Neural progenitor cell (in vitro differentiated cells): ENCODE measurements at regions not wholly inside any gene's neighbourhood (a gene's known extent, or its start where the extent isn't known, plus 50 kb on each side); places are given as distances from the start of the nearest gene placed in this dataset.

Experiments
- DNase-seq: peaks from one replicate; pipeline ENCODE4 v3.0.0-alpha.2; 2016; ENCODE audit warnings: low spot score
- H2AFZ ChIP-seq: fragments of 200-600 bp; sonication (generic); replicated peaks from 2 replicates; pipeline ENCODE4 v1.6.1; 2016; ENCODE audit warnings: antibody characterized with exemption
- H3F3A ChIP-seq: fragments of 200-600 bp; sonication (generic); 2 replicates; pipeline ENCODE4 v1.6.1; 2016; ENCODE audit warnings: antibody characterized with exemption, low read depth
- H3K27ac ChIP-seq: fragments of 200-600 bp; sonication (generic); 2 replicates; pipeline ENCODE4 v1.5.1; 2016; ENCODE audit warnings: mild to moderate bottlenecking
- H3K27me3 ChIP-seq: fragments of 200-600 bp; sonication (generic); 2 replicates; pipeline ENCODE4 v1.6.1; 2016; ENCODE audit warnings: mild to moderate bottlenecking, moderate library complexity
- H3K36me3 ChIP-seq: fragments of 200-600 bp; sonication (generic); 2 replicates; pipeline ENCODE4 v1.5.1; 2016
- H3K4me1 ChIP-seq: fragments of 200-600 bp; sonication (generic); 2 replicates; pipeline ENCODE4 v1.6.1; 2016; ENCODE audit warnings: mixed run types
- H3K4me2 ChIP-seq: fragments of 200-600 bp; sonication (generic); 2 replicates; pipeline ENCODE4 v1.6.1; 2016
- H3K4me3 ChIP-seq: fragments of 200-600 bp; sonication (generic); 2 replicates; pipeline ENCODE4 v1.5.1; 2016
- H3K79me2 ChIP-seq: fragments of 200-600 bp; sonication (generic); 2 replicates; pipeline ENCODE4 v1.6.1; 2016; ENCODE audit warnings: low read depth
- H3K9ac ChIP-seq: fragments of 200-600 bp; sonication (generic); 2 replicates; pipeline ENCODE4 v1.6.1; 2016
- H3K9me3 ChIP-seq: fragments of 200-600 bp; sonication (generic); 2 replicates; pipeline ENCODE4 v1.5.1; 2016; ENCODE audit warnings: low read depth
- H4K20me1 ChIP-seq: fragments of 200-600 bp; sonication (generic); 2 replicates; pipeline ENCODE4 v1.6.1; 2016; ENCODE audit warnings: low read depth
- H3K27ac Mint-ChIP-seq: 3 replicates; pipeline ENCODE4 v1.8.0; 2021; ENCODE audit warnings: mixed read lengths
- H3K27me3 Mint-ChIP-seq: 2 replicates; pipeline ENCODE4 v1.8.0; 2022; ENCODE audit warnings: low read depth, mild to moderate bottlenecking, inconsistent platforms, moderate library complexity, mixed read lengths; ENCODE audit not compliant: insufficient read depth
- H3K36me3 Mint-ChIP-seq: 3 replicates; pipeline ENCODE4 v1.8.0; 2021; ENCODE audit warnings: mixed read lengths
- H3K4me1 Mint-ChIP-seq: 3 replicates; pipeline ENCODE4 v1.8.0; 2021; ENCODE audit warnings: mixed read lengths
- H3K4me3 Mint-ChIP-seq: 3 replicates; pipeline ENCODE4 v1.8.0; 2021; ENCODE audit warnings: mild to moderate bottlenecking, moderate library complexity, mixed read lengths
- H3K9me3 Mint-ChIP-seq: 3 replicates; pipeline ENCODE4 v1.8.0; 2020; ENCODE audit warnings: mixed read lengths
- CTCF ChIP-seq: fragments of 200-600 bp; sonication (generic); IDR thresholded peaks from 2 replicates; pipeline ENCODE4 v1.5.1; 2017; ENCODE audit warnings: antibody characterized with exemption, mild to moderate bottlenecking
- EZH2 ChIP-seq: fragments of 200-600 bp; sonication (generic); IDR thresholded peaks from 2 replicates; pipeline ENCODE4 v1.6.1; 2017; ENCODE audit warnings: antibody characterized with exemption, mild to moderate bottlenecking, moderate library complexity
- EZH2phosphoT487 ChIP-seq: fragments of 200-600 bp; sonication (generic); IDR thresholded peaks from 2 replicates; pipeline ENCODE4 v1.6.1; 2017; ENCODE audit warnings: antibody characterized with exemption

GRCh38 chr13:44309794-44310757 is 63.5 kb upstream of the SERP2 start:
- H3K27me3 Mint-ChIP-seq: no peaks in the 10 kb centered on the region
- Histone ChIP-seq H3K27ac (no peak overlapping the region), H2AFZ (no peak overlapping the region), H3K9me3 (no peaks in the 10 kb centered on the region), H4K20me1 (no peaks in the 10 kb centered on the region), H3K9ac (no peak overlapping the region), H3K4me3 (no peak overlapping the region), H3F3A (peaks cover 19% of the 10 kb centered on the region), H3K36me3 (no peaks in the 10 kb centered on the region), H3K79me2 (no peaks in the 10 kb centered on the region), H3K4me1 (peaks cover 26% of the 10 kb centered on the region), H3K4me2 (no peak overlapping the region), H3K27me3 (peaks cover 23% of the 10 kb centered on the region)
- no peaks in the 10 kb centered on the region for H3K36me3 Mint-ChIP-seq
- TF ChIP-seq CTCF (no peak), EZH2 (no peak), EZH2phosphoT487 (no peak)
- peaks cover 42% of the 10 kb centered on the region for H3K4me1 Mint-ChIP-seq
- H3K27ac Mint-ChIP-seq: peak overlapping the region; percentile 18
- DNase-seq: no peak
- no peak overlapping the region for H3K4me3 Mint-ChIP-seq
- H3K9me3 Mint-ChIP-seq: peaks cover 2% of the 10 kb centered on the region

- Mint-ChIP-seq H3K36me3 (no peaks in the 10 kb centered on the region), H3K9me3 (peaks cover 4% of the 10 kb centered on the region), H3K4me3 (no peak overlapping the region), H3K4me1 (peaks cover 31% of the 10 kb centered on the region), H3K27me3 (no peaks in the 10 kb centered on the region), H3K27ac (no peak overlapping the region)
- H4K20me1 ChIP-seq: no peaks in the 10 kb centered on the region
- peaks cover 15% of the 10 kb centered on the region for H3K4me1 ChIP-seq
- H3K79me2 ChIP-seq: no peaks in the 10 kb centered on the region
- peaks cover 8% of the 10 kb centered on the region for H3F3A ChIP-seq
- no peak overlapping the region for H3K4me2 ChIP-seq
- TF ChIP-seq CTCF (no peak), EZH2 (no peak), EZH2phosphoT487 (no peak)
- no peak overlapping the region for H2AFZ ChIP-seq
- H3K9ac ChIP-seq: no peak overlapping the region
- peaks cover 23% of the 10 kb centered on the region for H3K27me3 ChIP-seq
- H3K4me3 ChIP-seq: no peak overlapping the region
- DNase-seq: no peak
- no peak overlapping the region for H3K27ac ChIP-seq
- no peaks in the 10 kb centered on the region for H3K36me3 ChIP-seq
- no peaks in the 10 kb centered on the region for H3K9me3 ChIP-seq
Measured at GRCh38 chr13:44311011-44311780, 62.4 kb upstream of the SERP2 start.

GRCh38 chr13:44312131-44312530 is 61.5 kb upstream of the SERP2 start:
- Histone ChIP-seq H3K27me3 (peaks cover 23% of the 10 kb centered on the region), H3K4me1 (peaks cover 5% of the 10 kb centered on the region), H3K79me2 (no peaks in the 10 kb centered on the region), H3K4me3 (no peak overlapping the region), H2AFZ (no peak overlapping the region), H3K27ac (no peak overlapping the region), H3K9me3 (no peaks in the 10 kb centered on the region), H3K9ac (no peak overlapping the region), H3K36me3 (no peaks in the 10 kb centered on the region), H3K4me2 (no peak overlapping the region), H3F3A (no peaks in the 10 kb centered on the region), H4K20me1 (no peaks in the 10 kb centered on the region)
- H3K9me3 Mint-ChIP-seq: peaks cover 4% of the 10 kb centered on the region
- no peak overlapping the region for H3K4me3 Mint-ChIP-seq
- H3K27me3 Mint-ChIP-seq: no peaks in the 10 kb centered on the region
- peaks cover 22% of the 10 kb centered on the region for H3K4me1 Mint-ChIP-seq
- no peak for TF ChIP-seq CTCF
- TF ChIP-seq EZH2phosphoT487: no peak
- no peak for TF ChIP-seq EZH2
- DNase-seq: no peak
- H3K36me3 Mint-ChIP-seq: no peaks in the 10 kb centered on the region
- H3K27ac Mint-ChIP-seq: no peak overlapping the region
